ENCODE measurements at regions not wholly inside any gene's neighbourhood (a gene's known extent, or its start where the extent isn't known, plus 50 kb on each side); places are given as distances from the start of the nearest gene placed in this dataset.

DNA sequence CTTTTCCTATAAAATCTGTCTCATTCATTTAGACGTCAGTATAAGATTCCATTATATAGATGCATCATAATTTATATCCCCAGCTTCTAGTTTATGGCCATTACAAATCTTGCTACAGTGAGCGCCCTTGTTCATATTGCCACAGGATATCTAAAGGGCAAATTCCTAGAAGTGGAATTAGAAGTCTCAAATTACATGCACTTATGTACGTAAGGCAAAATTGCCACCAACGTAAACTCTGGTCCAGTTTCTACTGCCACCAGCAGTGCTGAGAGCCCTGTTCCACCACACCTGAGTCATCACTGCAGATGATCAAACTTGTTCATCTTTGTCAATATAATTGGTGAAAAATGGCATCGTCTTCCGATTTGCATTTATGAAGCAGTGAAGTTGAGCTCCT is 90.9 kb upstream of the ID2 start:
- TF ChIP-seq, protein P1, sequence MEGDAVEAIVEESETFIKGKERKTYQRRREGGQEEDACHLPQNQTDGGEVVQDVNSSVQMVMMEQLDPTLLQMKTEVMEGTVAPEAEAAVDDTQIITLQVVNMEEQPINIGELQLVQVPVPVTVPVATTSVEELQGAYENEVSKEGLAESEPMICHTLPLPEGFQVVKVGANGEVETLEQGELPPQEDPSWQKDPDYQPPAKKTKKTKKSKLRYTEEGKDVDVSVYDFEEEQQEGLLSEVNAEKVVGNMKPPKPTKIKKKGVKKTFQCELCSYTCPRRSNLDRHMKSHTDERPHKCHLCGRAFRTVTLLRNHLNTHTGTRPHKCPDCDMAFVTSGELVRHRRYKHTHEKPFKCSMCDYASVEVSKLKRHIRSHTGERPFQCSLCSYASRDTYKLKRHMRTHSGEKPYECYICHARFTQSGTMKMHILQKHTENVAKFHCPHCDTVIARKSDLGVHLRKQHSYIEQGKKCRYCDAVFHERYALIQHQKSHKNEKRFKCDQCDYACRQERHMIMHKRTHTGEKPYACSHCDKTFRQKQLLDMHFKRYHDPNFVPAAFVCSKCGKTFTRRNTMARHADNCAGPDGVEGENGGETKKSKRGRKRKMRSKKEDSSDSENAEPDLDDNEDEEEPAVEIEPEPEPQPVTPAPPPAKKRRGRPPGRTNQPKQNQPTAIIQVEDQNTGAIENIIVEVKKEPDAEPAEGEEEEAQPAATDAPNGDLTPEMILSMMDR (IDR thresholded peaks at IDR 0.05) = no peak
- TF ChIP-seq POLR2A (IDR thresholded peaks at IDR 0.05) = no peak

Measured in heart left ventricle (tissue), 13 donors.